OCI-M2 (cell line): ENCODE measurements at regions not wholly inside any gene's neighbourhood (a gene's known extent, or its start where the extent isn't known, plus 50 kb on each side); places are given as distances from the start of the nearest gene placed in this dataset.
"Not testable (repeated sequence)": the region's sequence is repeated elsewhere in the genome, so short reads cannot be mapped to it uniquely, and the experiment has no call there.

Experiments used
- DNase-seq: peaks from one replicate; lab custom pipeline; 2025; ENCODE audit not compliant: unreplicated experiment; lab: John Stamatoyannopoulos, UW

DNA sequence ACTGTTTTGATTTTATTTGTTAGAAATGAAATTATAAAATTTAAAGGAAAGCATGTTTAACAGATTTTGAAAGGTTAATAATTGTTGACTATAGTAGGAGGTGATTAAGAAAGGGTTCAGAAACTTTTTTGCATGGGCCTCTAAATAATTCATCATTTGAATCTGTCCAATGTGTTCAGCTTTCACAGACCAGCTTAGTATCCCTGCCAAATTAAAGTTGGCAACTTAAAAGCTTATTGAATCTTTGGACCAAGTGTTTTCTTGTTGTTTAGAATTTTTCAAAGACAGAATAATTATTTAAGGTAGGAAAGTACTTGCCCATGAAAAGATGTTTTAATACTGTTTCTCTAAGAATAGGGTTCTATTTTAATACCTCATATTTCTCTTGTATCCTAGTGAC, 466.0 kb downstream of the GJA1 start:
- DNase-seq: no peak

DNA sequence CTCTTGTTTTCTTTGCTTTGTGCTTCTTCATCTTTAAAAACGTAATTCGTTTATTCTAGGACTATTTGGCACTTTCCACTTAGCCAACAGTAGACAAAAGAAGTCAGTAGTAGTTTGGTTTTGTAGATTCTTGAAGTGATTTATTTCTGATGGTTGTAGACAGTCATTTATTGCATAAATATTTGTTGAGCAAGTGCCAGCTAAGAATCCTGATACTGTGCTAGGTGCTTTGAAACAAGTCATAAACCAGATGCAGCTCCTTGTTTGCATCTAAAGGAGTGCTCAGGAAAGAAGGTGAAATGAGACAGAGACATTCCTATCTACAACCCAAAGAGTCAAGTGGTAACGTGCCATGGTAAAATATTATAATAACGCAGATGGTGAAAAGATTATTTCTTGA, 469.1 kb downstream of the GJA1 start:
- DNase-seq: no peak

DNA sequence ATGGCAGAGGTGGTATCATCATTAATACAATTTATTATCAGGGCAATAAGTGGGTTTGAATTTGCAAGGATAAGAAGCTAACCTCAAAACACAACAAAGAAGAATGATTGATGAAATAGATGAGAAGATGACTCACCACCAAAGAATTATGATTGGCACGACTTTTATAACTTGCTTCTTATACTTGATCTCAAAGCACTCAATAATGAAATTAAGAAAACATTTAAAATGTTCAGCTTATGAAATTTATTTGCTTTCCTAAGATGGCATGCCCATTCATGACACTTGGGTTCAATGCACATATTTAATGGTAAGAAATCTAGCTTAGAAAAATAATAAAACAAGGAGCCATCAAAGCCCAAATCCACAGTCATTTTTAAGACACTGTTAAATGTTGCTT, 477.5 kb downstream of the GJA1 start:
- no peak for DNase-seq

DNA sequence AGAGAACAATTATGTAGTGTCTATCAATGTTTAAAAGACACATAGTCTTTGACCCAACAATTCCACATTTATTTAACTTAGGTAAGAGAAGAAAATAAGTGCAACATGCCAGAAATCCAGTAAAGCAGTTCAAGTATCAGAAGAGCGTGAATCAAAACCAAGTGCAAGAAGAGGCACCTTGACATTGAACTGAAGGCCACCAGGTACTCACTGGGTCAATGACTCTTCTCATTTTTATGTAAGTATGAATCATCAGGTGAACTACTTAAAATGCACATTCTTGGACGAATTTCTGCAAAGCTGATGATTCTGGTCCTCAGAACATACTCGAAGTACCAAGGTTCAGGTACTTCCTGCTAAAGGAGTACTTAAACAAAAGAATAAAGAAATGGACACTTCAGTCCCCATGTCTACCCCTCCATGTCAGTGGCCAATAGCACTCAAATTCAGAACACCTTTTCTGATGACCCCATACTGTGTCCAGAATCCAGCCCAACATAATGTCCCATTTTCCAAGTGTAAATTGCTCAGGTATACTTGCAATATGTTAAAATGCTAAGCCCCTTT, 481.9 kb downstream of the GJA1 start:
- no peak for DNase-seq

DNA sequence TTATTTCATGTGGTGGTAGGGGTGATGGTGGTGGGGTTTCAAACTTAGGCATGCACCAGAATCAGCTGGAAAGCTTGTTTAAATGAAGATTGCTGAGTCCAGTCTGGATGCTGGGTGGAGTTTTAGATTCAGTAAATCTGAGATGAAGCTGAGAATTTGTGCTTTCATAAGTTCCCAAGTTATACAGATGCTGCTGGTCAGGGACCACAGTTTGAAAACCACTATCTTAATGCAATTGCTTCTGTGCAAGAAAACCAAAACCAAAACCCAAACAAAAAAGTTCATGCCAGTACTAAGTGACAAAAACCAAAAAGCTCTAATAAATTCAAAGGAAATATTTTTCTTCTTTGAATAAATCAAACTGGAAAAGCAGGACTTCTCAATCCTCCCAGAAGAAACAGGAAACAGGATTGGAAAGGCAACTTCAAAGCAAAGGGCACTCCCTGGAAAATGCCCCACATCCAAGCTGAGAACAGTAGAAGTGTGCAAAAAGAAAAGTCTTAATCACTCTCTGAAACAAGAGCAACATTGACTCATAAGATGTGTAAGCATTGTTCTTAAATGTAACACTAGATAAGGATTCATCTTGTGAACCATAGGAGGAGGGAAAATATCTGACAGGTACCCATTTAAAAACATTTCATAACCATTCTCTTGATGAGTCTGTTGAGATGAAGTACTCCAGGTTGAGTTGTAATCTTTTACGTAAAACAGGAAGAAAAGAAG, 481.5 kb upstream of the HSF2 start:
- no peak for DNase-seq

DNA sequence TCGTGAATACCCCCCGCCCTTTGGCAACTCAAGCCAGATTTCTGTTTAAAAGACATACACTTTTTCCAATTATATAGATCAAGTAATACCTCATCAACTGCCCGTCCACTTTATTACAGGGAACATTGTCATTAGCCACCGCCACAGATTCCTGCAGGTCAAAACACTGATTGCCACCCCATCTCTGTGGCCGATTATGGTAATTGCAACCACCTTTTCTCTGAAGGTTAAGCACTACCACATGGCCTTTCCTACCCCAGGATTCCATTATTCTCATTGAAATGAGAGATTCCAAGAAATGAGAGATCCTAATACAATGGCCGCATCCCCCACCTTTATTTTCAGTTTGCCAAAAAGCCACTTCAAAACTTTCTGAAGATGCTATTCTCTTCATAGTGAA, 478.8 kb upstream of the HSF2 start:
- DNase-seq: no peak

DNA sequence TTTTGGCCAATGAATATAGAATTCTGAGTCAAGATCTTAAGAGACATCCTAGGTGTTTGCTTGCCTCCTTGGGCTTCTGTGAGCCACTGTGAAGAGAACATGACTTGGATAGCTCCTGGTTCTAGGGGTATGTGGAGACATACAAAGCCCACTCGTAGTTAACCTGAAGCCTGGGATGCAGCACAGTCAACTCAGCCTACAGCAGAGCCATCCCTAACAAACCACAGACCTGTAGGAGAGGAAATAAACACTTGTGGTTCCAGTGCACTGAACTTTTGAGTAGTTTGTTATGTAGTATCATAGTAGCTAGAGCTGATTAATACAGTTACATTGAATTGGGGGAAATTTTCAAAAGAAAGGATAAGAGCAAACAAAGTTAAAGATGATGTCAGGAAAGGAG, 474.4 kb upstream of the HSF2 start:
- no peak for DNase-seq

DNA sequence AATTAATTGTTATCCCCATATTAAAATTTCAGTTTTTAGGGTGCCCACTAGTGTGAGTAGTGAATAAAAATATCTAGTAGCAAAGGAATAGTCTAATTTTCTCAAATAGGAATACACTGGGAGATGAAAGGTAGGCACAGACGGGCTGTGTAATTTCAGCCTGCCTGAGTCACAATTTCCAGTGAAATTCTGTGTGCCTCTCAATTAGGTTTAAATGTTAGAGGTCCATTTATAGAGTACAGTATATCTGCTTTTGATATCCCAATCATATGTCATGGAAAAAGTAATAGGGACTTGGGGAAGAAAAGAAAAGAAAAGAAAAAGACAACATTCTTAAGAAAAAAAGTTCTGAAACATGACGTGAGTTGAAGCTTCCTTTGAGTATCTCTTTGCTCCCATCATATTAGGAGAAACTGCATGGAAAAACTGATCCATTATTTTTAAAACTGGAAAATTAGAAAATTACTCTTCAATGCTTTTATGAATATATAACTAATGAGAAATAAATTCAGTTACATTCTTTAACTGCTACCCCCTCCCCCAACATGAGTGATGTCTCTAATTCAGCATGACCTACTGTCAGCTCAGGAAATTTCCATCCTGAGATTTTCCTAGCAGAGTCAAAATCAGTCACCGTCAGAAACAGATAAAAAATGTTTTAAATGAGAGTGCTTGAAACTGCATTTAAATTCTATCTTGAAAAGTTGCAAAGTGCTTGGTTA, 473.8 kb upstream of the HSF2 start:
- DNase-seq: no peak

DNA sequence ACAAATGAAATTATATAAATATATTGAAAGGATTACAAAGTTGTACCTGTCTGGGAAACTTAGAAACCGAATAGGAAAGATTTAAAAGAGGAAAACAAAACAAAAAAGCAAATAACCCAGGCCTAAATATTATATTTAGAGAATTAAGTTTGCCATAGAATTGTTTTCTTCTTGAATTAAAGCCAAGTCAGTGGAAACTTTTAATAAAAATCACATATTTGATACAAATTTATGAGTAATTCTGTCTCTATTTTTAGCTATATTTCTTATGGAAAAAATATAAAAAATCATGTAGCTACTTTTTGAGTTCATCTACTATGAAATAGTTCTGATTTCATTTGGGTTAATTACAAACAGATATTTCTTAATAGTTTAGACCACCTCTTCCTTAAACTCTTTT, 470.2 kb upstream of the HSF2 start:
- no peak for DNase-seq

DNA sequence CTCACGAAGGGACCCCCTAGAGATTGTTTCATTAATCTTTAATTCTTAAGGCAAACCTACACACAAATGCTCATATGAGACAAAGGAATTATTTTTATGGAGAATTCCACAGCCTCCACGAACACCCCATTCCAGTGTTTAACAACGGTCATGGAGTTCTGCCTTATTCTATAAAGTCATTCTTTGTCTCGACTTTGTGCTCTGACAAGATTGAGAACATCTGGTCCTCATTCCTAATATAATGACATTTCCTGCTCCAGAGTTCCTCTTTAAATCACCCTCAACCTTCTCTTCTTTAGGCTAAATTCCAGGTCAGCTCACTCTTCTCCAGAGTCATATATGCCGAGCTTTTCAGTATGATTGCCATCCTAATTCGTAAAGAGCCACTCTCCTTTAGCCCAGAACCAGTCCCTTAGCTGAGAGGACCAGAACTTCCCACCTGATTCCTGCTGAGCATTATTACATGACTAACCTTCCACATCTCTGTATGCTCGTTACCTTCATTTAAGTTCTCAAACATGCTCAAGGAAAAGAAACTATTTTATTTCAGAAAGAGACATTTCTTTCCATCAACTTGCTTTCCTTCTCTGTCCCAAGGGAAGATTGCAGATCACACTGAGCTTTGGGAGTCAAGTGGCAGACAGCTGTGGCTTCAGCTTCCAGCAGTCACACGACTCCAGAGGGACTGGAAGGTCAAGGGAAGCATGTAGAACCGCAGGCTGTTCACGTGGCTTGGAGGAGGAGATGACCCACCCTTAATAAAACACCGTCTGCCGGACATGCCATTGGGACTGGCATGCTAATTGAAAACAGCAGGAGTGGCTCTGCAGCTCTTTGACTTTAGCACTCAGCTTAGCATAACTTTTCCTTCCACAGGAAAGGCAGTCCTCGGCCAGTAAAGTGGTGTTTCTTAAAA, 467.1 kb upstream of the HSF2 start:
- no peak for DNase-seq

DNA sequence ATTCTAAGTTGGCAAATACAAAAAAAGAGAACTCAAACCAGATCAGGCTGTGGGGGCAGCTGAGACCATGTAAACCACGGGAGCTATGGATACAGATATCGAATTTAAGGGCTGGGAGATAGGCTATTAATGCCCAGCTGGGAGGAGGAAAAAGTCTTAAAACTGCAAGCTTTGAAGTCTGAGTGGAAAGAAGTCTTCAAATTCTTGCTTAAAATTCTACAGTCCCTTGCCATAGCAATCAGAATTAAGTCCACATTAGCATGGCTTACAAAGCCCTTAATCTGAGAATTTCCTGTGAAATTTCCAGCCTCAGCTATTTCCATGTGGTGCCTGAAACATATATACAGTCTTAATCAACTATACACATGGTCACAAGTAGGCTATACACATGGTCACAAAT, 465.0 kb upstream of the HSF2 start:
- DNase-seq: no peak

DNA sequence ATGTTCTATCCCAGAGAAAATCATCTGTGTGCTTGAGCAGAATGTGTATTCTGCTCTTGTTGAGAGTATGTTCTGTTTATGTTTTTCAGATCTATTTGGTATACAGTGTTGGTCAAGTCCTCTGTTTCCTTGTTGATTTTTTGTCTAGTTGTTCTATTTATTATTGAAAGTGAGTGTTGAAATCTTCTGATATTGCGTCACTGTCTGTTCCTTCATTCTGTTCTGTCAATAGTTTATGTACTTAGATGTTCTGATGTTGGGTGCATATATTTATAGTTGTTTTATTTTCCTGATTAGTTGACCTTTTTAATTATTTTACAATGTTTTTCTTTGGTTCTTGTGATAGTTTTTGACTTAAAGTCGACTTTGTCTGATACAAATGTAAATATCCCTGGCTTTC, 458.7 kb upstream of the HSF2 start:
- DNase-seq: no peak

DNA sequence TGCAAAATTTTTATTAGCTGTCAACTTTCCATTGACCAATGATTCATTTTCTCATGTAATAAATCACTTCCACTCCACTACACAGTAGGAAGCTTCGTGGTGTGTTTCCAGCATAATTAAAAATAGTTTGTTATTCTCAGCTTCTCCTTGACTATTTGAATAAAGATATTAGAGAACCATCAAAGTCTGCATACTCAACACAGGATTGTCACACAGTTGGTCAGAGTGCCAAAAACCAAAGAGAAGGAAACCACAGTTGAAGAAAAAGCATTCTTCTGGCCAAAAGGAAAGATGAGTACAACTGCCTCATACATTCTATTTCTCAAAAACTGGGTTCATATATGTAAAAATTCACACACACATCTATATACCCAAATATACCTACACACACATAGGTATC, 455.1 kb upstream of the HSF2 start:
- no peak for DNase-seq

DNA sequence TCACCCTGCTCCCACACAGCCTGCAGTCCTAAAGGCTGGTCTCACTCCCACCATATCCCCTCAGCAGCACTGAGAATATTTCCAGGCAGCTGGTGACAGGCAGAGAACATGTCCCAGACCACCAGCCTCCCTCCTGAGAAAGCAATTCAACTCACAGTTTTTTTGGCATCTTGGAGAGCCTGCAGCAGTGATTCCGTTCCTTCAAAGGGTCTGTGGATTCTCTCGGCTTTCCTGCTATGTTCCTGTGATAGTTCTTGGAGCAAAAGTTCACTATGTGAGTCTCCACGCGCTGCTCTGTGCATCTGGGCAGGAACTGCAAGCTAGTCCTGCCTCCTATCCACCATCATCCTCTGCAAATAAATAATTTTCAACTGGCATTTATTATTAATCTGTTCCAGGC, 448.3 kb upstream of the HSF2 start:
- DNase-seq: no peak

DNA sequence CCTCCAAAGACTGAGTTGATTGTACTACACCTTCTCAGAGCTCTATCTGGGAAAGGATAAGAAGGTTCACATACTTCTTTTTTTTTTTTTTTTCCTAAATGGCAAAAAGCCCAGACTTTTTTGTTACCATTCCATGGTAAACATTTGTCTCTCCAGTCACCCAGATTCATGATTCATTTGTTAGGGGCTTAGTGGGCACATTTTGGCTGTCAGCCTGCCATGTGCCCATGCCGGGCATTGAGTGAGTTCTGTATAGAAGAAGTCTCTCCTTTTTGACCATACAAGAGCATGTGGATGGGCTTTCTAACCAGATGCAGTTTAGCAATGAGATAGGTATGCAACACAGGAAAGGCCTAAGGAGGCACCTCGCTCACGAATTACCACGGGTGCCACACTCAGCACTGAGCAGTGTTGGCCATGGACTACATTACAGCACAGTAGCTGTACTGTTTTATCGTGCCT, 447.5 kb upstream of the HSF2 start:
- DNase-seq: no peak

DNA sequence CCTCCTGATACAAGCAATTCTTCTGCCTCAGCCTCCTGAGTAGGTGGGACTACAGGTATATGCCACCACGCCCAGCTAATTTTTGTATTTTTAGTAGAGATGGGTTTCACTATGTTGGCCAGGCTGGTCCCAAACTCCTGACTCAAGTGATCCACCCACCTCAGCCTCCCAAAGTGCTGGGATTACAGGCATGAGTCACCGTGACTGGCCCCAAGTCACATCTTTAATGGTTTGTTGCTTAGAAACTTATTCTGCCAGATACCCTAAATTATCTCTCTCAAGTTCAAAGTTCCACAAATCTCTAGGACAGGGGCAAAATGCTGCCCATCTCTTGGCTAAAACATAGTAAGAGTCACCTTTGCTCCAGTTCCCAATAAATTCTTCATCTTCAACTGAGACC, 444.1 kb upstream of the HSF2 start:
- DNase-seq: not testable (repeated sequence)

DNA sequence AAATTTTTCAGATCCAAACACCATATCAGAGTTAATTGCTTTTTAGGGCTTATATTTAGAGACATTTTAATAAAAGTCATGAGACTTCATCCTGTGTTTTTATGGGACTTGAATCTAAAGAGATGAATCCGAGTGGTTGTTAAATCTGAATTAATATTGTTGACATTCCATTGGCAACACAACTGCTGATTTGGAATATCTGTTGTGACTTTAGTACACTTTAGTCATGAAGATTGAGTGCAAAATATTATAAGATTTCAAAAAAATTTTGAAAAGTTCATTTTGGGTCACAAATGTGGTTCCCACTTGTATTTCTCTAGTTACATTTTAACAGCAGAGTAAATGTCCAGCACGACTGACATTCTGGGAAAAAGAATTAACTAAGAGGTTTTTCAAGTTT, 442.7 kb upstream of the HSF2 start:
- no peak for DNase-seq

DNA sequence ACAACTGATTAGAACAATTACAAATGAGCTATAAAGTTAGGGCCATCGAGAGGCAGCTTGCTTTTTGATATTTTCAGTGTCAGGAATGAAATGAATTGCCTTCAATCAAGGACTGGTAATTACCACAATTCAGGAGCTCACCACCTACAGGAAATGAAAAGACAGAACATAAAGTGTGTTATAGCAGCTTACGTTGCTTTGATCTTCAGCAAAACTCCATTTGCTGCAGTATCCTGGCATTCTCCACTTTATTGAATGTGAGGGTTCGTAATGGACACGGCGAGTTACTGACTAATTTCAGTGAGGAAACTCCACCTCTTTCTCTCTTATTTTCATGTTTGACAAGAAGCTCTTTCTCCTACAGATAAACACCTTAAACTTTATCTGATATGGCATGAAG, 440.0 kb upstream of the HSF2 start:
- no peak for DNase-seq

DNA sequence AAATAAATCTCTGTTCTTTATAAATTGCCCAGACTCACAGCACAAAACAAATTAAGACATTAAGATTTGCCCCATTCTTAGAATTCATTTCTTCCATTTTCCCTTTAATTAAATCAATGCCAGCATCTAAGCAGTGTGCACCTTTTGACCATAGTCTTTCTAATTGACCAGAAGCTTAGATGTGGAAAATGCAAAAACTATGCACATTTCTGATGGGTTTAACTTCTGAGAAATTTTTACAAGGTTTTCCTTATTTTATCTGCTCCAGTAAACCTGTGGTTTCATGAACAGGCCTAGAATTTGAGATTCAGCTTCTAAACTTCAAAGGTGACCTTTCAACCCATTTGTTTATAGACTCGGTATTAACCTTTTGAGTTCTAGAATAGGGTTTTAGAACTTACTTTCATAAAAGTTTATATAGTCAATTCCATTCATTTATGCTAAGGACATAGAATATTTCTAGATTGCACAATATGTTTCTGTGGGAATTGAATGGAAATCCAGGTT, 437.8 kb upstream of the HSF2 start:
- no peak for DNase-seq

DNA sequence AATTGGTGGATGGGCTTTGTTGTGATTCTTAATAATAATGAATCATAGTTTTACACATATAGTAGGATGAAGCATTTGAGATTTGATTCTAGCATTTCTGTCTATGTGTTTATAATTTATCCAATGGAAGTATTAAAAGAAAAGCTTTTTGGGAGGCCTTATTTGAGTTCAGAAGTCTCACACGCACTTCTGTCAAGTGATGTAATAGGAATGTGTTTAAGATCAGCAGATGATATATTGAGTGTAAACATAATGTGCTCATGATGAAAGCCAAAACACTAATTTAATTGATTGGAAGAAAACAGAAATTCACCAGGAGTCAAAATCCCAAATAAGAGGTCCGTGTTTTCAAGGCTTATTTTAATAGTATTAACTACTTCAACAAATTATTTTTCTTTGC, 435.6 kb upstream of the HSF2 start:
- no peak for DNase-seq

DNA sequence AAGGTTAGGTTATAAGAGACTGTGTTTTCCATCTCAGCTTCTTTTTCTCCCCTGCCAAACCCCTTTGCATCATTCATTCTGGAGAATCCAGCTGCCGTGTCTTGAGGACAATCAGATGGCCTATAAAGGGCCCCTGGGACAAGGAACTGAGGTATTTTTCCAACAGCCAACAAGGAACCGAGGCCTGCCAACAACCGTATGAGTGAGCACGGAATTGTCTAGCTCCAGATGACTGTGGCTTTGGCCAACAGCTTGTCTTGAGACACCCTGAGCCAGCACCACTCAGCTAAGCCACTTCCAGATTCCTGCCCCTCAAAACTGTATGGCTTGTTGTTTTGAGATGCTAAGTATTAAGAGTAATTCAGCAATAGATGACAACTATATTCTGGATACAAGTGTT, 433.7 kb upstream of the HSF2 start:
- no peak for DNase-seq
